GM12878 (cell line): ENCODE measurements at regions not wholly inside any gene's neighbourhood (a gene's known extent, or its start where the extent isn't known, plus 50 kb on each side); places are given as distances from the start of the nearest gene placed in this dataset.

ENCODE experiments used
- ATAC-seq: fragments of 200-7000 bp; cut with Tn5 transposase; 3 replicates; pipeline ENCODE4 v1.9.1; 2020; ENCODE audit warnings: mild to moderate bottlenecking, moderate library complexity
- BruUV-seq: library from RNA; stranded (reverse); fragments of 400-500 nt; replicated peaks from 2 replicates; lab custom pipeline; 2021; lab: Mats Ljungman, UMichigan
- CTCF ChIA-PET: fragments of 300-600 bp; sonication (Branson Sonifier 250); formaldehyde crosslinking; extraction: SDS; loops from one replicate; lab custom pipeline; 2021; ENCODE audit warnings: inconsistent platforms; lab: Yijun Ruan, JAX
- POLR2A ChIA-PET: fragments of 350-600 bp; formaldehyde crosslinking; extraction: SDS; loops from one replicate; lab custom pipeline; 2021; ENCODE audit warnings: inconsistent platforms; lab: Charles Lee
- RAD21 ChIA-PET: fragments of 300-600 bp; sonication (Branson Sonifier 250); formaldehyde crosslinking; loops from one replicate; lab custom pipeline; 2023; ENCODE audit warnings: antibody characterized with exemption; ENCODE audit not compliant: unreplicated experiment; lab: Charles Lee
- SMC1A ChIA-PET: fragments of 300-600 bp; sonication (Branson Sonifier 250); formaldehyde crosslinking; loops from one replicate; lab custom pipeline; 2023; ENCODE audit not compliant: unreplicated experiment, uncharacterized antibody; lab: Charles Lee
- DNase-seq: peaks from one replicate; pipeline ENCODE4 v3.0.0-alpha.2; 2011; ENCODE audit warnings: low read depth, low spot score
- FAIRE-seq: peaks from 3 replicates; lab custom pipeline; 2011; peaks lifted over from hg19 to GRCh38; lab: Jason Lieb, UNC
- H2AFZ ChIP-seq: 2 replicates; pipeline ENCODE4 v1.6.0; 2011; ENCODE audit warnings: low read depth, low read length, control low read depth; ENCODE audit not compliant: control insufficient read depth
- H3K27ac ChIP-seq: 2 replicates; pipeline ENCODE4 v1.5.1; 2011; ENCODE audit warnings: control low read depth; ENCODE audit not compliant: control insufficient read depth, insufficient read depth
- H3K27me3 ChIP-seq, 2 experiments: replicated peaks in 1 of 2; 2 replicates each; pipeline versions ENCODE4 v1.6.0 to v1.6.1; 2011; ENCODE audit warnings: low read length in 1 of 2; ENCODE audit not compliant: control insufficient read depth in 2 of 2, insufficient read depth in 2 of 2
- H3K36me3 ChIP-seq, 2 experiments: 2 replicates each; pipeline ENCODE4 v1.5.1; 2011; ENCODE audit warnings: low read length in 1 of 2; ENCODE audit not compliant: control insufficient read depth in 2 of 2, insufficient read depth in 2 of 2
- H3K4me1 ChIP-seq: 2 replicates; pipeline ENCODE4 v1.6.1; 2011; ENCODE audit warnings: mild to moderate bottlenecking, low read length, moderate library complexity, mixed read lengths; ENCODE audit not compliant: control insufficient read depth, insufficient read depth
- H3K4me2 ChIP-seq: 2 replicates; pipeline ENCODE4 v1.6.0; 2011; ENCODE audit warnings: control low read depth; ENCODE audit not compliant: control insufficient read depth, insufficient read depth
- H3K4me3 ChIP-seq: fragments of 200-600 bp; sonication (generic); 2 replicates; pipeline ENCODE4 v1.5.1; 2016
- H3K79me2 ChIP-seq: 2 replicates; pipeline ENCODE4 v1.6.0; 2011; ENCODE audit warnings: low read length; ENCODE audit not compliant: control insufficient read depth, insufficient read depth
- H3K9ac ChIP-seq: 2 replicates; pipeline ENCODE4 v1.8.0; 2011; ENCODE audit warnings: low read length, control low read depth, mixed read lengths; ENCODE audit not compliant: control insufficient read depth, insufficient read depth
- H3K9me3 ChIP-seq: replicated peaks from 3 replicates; pipeline ENCODE4 v1.5.1; 2011; ENCODE audit warnings: mild to moderate bottlenecking, low read length; ENCODE audit not compliant: control insufficient read depth, insufficient read depth
- H4K20me1 ChIP-seq: 2 replicates; pipeline ENCODE4 v1.6.0; 2011; ENCODE audit not compliant: control insufficient read depth, insufficient read depth
- BMI1 ChIP-seq: fragments of 450-650 bp; IDR thresholded peaks from 2 replicates; pipeline ENCODE4 v1.6.1; 2016; ENCODE audit warnings: mild to moderate bottlenecking, moderate library complexity, borderline replicate concordance
- BRCA1 ChIP-seq: IDR thresholded peaks from 2 replicates; pipeline ENCODE4 v1.6.1; 2011; ENCODE audit warnings: low read depth, low read length, improper control_type of control experiment
- CBX3 ChIP-seq: fragments of 200-600 bp; sonication (generic); IDR thresholded peaks from 2 replicates; pipeline ENCODE4 v1.6.1; 2016; ENCODE audit warnings: low read depth, borderline replicate concordance
- CREM ChIP-seq: IDR thresholded peaks from 2 replicates; pipeline ENCODE4 v1.6.1; 2014; ENCODE audit warnings: antibody characterized with exemption, low read depth
- ESRRA ChIP-seq: IDR thresholded peaks from 2 replicates; pipeline ENCODE4 v1.6.1; 2012; ENCODE audit warnings: mild to moderate bottlenecking, low read length, improper control_type of control experiment
- GABPA ChIP-seq: IDR thresholded peaks from 2 replicates; pipeline ENCODE4 v1.6.1; 2014; ENCODE audit warnings: antibody characterized with exemption, low read depth, mild to moderate bottlenecking, inconsistent platforms
- JUNB ChIP-seq: IDR thresholded peaks from 2 replicates; pipeline ENCODE4 v1.6.1; 2016; ENCODE audit warnings: antibody characterized with exemption, mild to moderate bottlenecking
- LARP7 ChIP-seq: fragments of 450-650 bp; IDR thresholded peaks from 2 replicates; pipeline ENCODE4 v1.6.1; 2017; ENCODE audit warnings: mild to moderate bottlenecking
- SIN3A ChIP-seq: IDR thresholded peaks from 2 replicates; pipeline ENCODE4 v1.6.1; 2012; ENCODE audit warnings: low read depth, low read length, improper control_type of control experiment
- SREBF1 ChIP-seq: IDR thresholded peaks from 2 replicates; pipeline ENCODE4 v1.6.1; 2012; ENCODE audit warnings: mild to moderate bottlenecking, low read length
- STAT3 ChIP-seq: IDR thresholded peaks from 2 replicates; pipeline ENCODE4 v1.6.1; 2011; ENCODE audit warnings: low read depth, low read length, improper control_type of control experiment
- TAF1 ChIP-seq: IDR thresholded peaks from 2 replicates; pipeline ENCODE4 v1.6.1; 2011; ENCODE audit warnings: mild to moderate bottlenecking, low read depth, low read length, borderline replicate concordance
- TARDBP ChIP-seq: IDR thresholded peaks from 2 replicates; pipeline ENCODE4 v1.6.1; 2016; ENCODE audit warnings: borderline replicate concordance
- TCF7 ChIP-seq: IDR thresholded peaks from 2 replicates; pipeline ENCODE4 v1.6.1; 2014; ENCODE audit warnings: antibody characterized with exemption, borderline replicate concordance
- WGBS: methylation state at CpG from one replicate; pipeline ENCODE4 v1.1.6; 2016; ENCODE audit warnings: low lambda C conversion rate; ENCODE audit not compliant: insufficient replicate concordance, insufficient coverage; ENCODE audit errors: missing lambda C conversion rate; 5-methylcytosine and 5-hydroxymethylcytosine counted together
- in situ Hi-C: fragments of 300-500 bp; cut with MboI; formaldehyde crosslinking; loops from 9 replicates; pipeline ENCODE4 v1.14.3; 2018; ENCODE audit warnings: mixed read lengths
- intact Hi-C: fragments of 100-400 bp; cut with micrococcal nuclease; formaldehyde crosslinking; loops from one replicate; pipeline ENCODE4 v1.14.2; 2022; ENCODE audit not compliant: unreplicated experiment
- TF ChIP-seq, protein P1 (sequence below): fragments of 450-650 bp; IDR thresholded peaks from 2 replicates; pipeline ENCODE4 v1.6.1; 2017; ENCODE audit warnings: mild to moderate bottlenecking, low read depth, inconsistent platforms; ENCODE audit not compliant: poor library complexity, severe bottlenecking
- TF ChIP-seq, protein P2 (sequence below): IDR thresholded peaks from 2 replicates; pipeline ENCODE4 v1.6.1; 2011; ENCODE audit warnings: borderline replicate concordance, low read depth, mild to moderate bottlenecking, moderate library complexity, mixed read lengths, low read length; ENCODE audit not compliant: insufficient read depth; ENCODE audit errors: extremely low read length

DNA sequence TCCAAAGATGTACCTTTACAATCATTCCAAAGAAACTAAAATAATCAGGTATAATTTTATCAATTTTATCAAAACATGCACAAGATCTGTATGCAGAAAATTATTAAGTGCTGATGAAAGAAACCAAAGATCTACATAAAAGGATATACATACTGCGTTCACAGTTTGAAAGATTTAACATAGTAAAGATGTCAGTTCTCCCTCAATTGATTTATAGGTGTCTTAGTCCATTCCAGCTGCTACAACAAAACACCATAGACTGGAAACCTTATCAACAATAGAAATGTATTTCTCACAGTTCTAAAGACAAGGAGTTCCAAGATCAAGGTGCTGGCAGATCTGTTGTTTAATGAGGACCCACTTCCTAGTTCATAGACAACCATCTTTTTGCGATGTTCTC lies 189.0 kb upstream of the CCDC54 start:
- H2AFZ ChIP-seq, result no peak overlapping the region
- H3K36me3 ChIP-seq, result no peaks in the 10 kb centered on the region
- BruUV-seq, result no TSS peak
- no peaks in the 10 kb centered on the region for H4K20me1 ChIP-seq
- no peak overlapping the region for H3K4me3 ChIP-seq
- ATAC-seq, result no peak
- TF ChIP-seq BMI1, result no peak
- no peak for TF ChIP-seq SREBF1
- TF ChIP-seq TAF1, result no peak
- TF ChIP-seq ESRRA, result no peak
- TF ChIP-seq GABPA, result no peak
- no peak for TF ChIP-seq CBX3
- no peak for TF ChIP-seq TCF7
- TF ChIP-seq STAT3, result no peak
- no peak for TF ChIP-seq SIN3A
- TF ChIP-seq LARP7, result no peak
- TF ChIP-seq CREM, result no peak
- TF ChIP-seq TARDBP, result no peak
- TF ChIP-seq, protein P1, sequence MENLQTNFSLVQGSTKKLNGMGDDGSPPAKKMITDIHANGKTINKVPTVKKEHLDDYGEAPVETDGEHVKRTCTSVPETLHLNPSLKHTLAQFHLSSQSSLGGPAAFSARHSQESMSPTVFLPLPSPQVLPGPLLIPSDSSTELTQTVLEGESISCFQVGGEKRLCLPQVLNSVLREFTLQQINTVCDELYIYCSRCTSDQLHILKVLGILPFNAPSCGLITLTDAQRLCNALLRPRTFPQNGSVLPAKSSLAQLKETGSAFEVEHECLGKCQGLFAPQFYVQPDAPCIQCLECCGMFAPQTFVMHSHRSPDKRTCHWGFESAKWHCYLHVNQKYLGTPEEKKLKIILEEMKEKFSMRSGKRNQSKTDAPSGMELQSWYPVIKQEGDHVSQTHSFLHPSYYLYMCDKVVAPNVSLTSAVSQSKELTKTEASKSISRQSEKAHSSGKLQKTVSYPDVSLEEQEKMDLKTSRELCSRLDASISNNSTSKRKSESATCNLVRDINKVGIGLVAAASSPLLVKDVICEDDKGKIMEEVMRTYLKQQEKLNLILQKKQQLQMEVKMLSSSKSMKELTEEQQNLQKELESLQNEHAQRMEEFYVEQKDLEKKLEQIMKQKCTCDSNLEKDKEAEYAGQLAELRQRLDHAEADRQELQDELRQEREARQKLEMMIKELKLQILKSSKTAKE, result no peak
- no peak for TF ChIP-seq JUNB
- TF ChIP-seq, protein P2, sequence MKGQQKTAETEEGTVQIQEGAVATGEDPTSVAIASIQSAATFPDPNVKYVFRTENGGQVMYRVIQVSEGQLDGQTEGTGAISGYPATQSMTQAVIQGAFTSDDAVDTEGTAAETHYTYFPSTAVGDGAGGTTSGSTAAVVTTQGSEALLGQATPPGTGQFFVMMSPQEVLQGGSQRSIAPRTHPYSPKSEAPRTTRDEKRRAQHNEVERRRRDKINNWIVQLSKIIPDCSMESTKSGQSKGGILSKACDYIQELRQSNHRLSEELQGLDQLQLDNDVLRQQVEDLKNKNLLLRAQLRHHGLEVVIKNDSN, result no peak
- no peak for TF ChIP-seq BRCA1
- DNase-seq, result no peak
- H3K4me1 ChIP-seq, result no peaks in the 10 kb centered on the region
- FAIRE-seq, result no peak
- in situ Hi-C loops, result no loop called here
- no peak overlapping the region for H3K27ac ChIP-seq
- ChIA-PET RAD21 (no interaction called here), POLR2A (no interaction called here), SMC1A (no interaction called here), CTCF (no interaction called here)
- intact Hi-C loops, result no loop called here
- 35% methylated on average over 2 of the region's 2 CpGs for WGBS
- no peaks in the 10 kb centered on the region for H3K79me2 ChIP-seq
- no peaks in the 10 kb centered on the region for H3K9me3 ChIP-seq
- no peak overlapping the region for H3K4me2 ChIP-seq
- H3K9ac ChIP-seq, result no peak overlapping the region
- no peaks in the 10 kb centered on the region; a peak in 1 of 4 replicates for H3K27me3 ChIP-seq
